ENCODE measurements at regions not wholly inside any gene's neighbourhood (a gene's known extent, or its start where the extent isn't known, plus 50 kb on each side); places are given as distances from the start of the nearest gene placed in this dataset.

DNA sequence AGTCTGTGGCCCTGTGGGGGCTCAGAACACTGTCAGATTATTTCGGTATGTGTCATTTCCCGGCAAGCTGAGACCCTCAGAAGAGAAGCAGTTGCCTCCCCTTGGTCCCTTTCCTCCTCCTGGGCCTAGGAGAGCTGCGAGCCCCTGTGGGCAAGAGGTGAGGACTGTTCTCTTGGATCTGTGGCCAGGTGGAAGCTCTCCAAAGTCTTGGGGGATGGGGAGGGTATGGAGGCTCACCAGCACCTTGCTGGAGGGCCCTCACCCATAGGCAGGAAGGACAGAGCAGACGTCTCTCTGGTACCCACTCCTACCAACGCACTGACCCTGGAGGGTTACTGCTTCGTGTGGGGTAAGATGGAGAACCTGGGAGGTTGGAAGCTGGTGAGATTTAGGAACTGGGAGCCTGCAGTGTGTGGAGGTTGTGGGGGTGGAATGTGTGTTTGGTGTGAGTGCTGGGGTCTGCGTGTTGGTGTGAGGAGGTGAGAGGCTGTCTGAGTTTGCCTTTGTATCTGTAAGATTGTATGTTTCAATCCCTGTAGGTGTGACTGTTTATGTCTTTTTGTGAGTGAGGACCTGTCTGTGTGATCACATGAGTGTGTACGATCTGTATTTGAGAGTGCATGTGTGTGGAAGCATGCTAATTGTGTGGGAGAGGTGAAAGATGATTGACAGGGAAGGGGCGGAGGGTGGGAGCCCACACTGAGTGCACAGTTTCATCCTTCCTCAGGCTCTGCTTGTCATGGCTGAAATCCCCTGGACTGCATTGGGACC lies 52.4 kb upstream of the PSD2 start:
- TF ChIP-seq, protein P1, sequence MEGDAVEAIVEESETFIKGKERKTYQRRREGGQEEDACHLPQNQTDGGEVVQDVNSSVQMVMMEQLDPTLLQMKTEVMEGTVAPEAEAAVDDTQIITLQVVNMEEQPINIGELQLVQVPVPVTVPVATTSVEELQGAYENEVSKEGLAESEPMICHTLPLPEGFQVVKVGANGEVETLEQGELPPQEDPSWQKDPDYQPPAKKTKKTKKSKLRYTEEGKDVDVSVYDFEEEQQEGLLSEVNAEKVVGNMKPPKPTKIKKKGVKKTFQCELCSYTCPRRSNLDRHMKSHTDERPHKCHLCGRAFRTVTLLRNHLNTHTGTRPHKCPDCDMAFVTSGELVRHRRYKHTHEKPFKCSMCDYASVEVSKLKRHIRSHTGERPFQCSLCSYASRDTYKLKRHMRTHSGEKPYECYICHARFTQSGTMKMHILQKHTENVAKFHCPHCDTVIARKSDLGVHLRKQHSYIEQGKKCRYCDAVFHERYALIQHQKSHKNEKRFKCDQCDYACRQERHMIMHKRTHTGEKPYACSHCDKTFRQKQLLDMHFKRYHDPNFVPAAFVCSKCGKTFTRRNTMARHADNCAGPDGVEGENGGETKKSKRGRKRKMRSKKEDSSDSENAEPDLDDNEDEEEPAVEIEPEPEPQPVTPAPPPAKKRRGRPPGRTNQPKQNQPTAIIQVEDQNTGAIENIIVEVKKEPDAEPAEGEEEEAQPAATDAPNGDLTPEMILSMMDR (conservative IDR thresholded peaks at IDR 0.05): no peak
- TF ChIP-seq EZH2 (IDR thresholded peaks at IDR 0.05; ENCODE audit: low read depth): no peak
